ENCODE measurements at regions not wholly inside any gene's neighbourhood (a gene's known extent, or its start where the extent isn't known, plus 50 kb on each side); places are given as distances from the start of the nearest gene placed in this dataset.
"Not testable (repeated sequence)": the region's sequence is repeated elsewhere in the genome, so short reads cannot be mapped to it uniquely, and the experiment has no call there.

DNA sequence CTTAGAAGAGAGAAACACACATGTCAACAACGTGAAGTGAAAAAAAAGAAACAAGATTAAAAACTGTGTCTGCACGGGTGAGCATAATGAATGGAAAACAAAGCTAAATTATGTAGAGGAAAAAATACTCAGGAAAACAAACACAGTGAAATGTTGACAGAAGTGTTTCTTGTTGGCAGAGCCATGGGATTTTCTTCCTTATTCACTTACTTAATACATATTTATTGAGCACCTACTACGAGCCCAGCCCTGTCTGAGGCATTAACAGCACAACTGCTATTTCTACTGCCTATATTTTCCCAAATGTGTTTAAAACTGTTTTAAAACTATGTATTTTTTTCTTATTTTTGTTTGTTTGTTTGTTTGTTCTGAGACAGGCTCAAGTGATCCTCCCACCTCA is 69.9 kb downstream of the DIO3 start:
- Mint-ChIP-seq H3K9me3 (ENCODE audit: unreplicated experiment) (no peaks in the 10 kb centered on the region), H3K4me3 (ENCODE audit: unreplicated experiment) (no peak overlapping the region), H3K27me3 (ENCODE audit: low read depth, unreplicated experiment) (peaks cover 39% of the 10 kb centered on the region), H3K36me3 (ENCODE audit: low read depth, unreplicated experiment) (no peaks in the 10 kb centered on the region), H3K27ac (ENCODE audit: unreplicated experiment) (no peak overlapping the region), H3K4me1 (ENCODE audit: low read depth, unreplicated experiment) (no peaks in the 10 kb centered on the region)
- TF ChIP-seq EZH2 (IDR thresholded peaks at IDR 0.05; ENCODE audit: insufficient read depth, low read length), result no peak
- no peak for TF ChIP-seq CTCF (IDR thresholded peaks at IDR 0.05; ENCODE audit: insufficient read depth, low read depth, low read length)
- Histone ChIP-seq H3K4me3 (ENCODE audit: insufficient read depth, low read depth, low read length) (no peak overlapping the region), H3K27ac (ENCODE audit: low read depth, low read length) (no peak overlapping the region), H3K27me3 (ENCODE audit: insufficient read depth, low read length) (peaks cover 4% of the 10 kb centered on the region), H3K36me3 (ENCODE audit: insufficient read depth, low read length) (no peaks in the 10 kb centered on the region), H3K4me2 (ENCODE audit: low read length) (no peak overlapping the region), H3K9ac (ENCODE audit: low read length) (no peak overlapping the region), H3K79me2 (ENCODE audit: insufficient read depth, low read length) (no peaks in the 10 kb centered on the region), H2AFZ (ENCODE audit: low read depth, low read length) (no peak overlapping the region), H4K20me1 (ENCODE audit: insufficient read depth, low read length) (no peaks in the 10 kb centered on the region), H3K9me3 (ENCODE audit: insufficient read depth, low read depth, low read length) (no peaks in the 10 kb centered on the region), H3K4me1 (ENCODE audit: insufficient read depth, low read length) (no peaks in the 10 kb centered on the region)
- FAIRE-seq (no peak), DNase-seq (ENCODE audit: low read depth) (no peak)

- peaks cover 37% of the 10 kb centered on the region for H3K27me3 Mint-ChIP-seq (ENCODE audit: low read depth, unreplicated experiment)
- not testable (repeated sequence) for H2AFZ ChIP-seq (ENCODE audit: low read depth, low read length); H3K36me3 Mint-ChIP-seq (ENCODE audit: low read depth, unreplicated experiment); H3K27ac ChIP-seq (ENCODE audit: low read depth, low read length); H3K4me1 Mint-ChIP-seq (ENCODE audit: low read depth, unreplicated experiment); H3K79me2 ChIP-seq (ENCODE audit: insufficient read depth, low read length); H3K9me3 ChIP-seq (ENCODE audit: insufficient read depth, low read depth, low read length); H3K4me3 Mint-ChIP-seq (ENCODE audit: unreplicated experiment); FAIRE-seq; DNase-seq (ENCODE audit: low read depth); H4K20me1 ChIP-seq (ENCODE audit: insufficient read depth, low read length); H3K36me3 ChIP-seq (ENCODE audit: insufficient read depth, low read length); H3K27ac Mint-ChIP-seq (ENCODE audit: unreplicated experiment); H3K4me2 ChIP-seq (ENCODE audit: low read length); H3K9me3 Mint-ChIP-seq (ENCODE audit: unreplicated experiment); H3K9ac ChIP-seq (ENCODE audit: low read length); H3K27me3 ChIP-seq (ENCODE audit: insufficient read depth, low read length); H3K4me1 ChIP-seq (ENCODE audit: insufficient read depth, low read length); H3K4me3 ChIP-seq (ENCODE audit: insufficient read depth, low read depth, low read length)
Measured at GRCh38 chr14:101631970-101632369, 70.7 kb downstream of the DIO3 start.

GRCh38 chr14:101632520-101632919 is 71.2 kb downstream of the DIO3 start:
- H3K27me3 ChIP-seq (ENCODE audit: insufficient read depth, low read length), result peaks cover 3% of the 10 kb centered on the region
- no peak for DNase-seq (ENCODE audit: low read depth)
- no peak overlapping the region for H3K4me3 Mint-ChIP-seq (ENCODE audit: unreplicated experiment)
- H3K9ac ChIP-seq (ENCODE audit: low read length), result no peak overlapping the region
- peaks cover 37% of the 10 kb centered on the region for H3K27me3 Mint-ChIP-seq (ENCODE audit: low read depth, unreplicated experiment)
- no peaks in the 10 kb centered on the region for H4K20me1 ChIP-seq (ENCODE audit: insufficient read depth, low read length)
- no peaks in the 10 kb centered on the region for H3K36me3 Mint-ChIP-seq (ENCODE audit: low read depth, unreplicated experiment)
- H3K9me3 Mint-ChIP-seq (ENCODE audit: unreplicated experiment), result no peaks in the 10 kb centered on the region
- no peaks in the 10 kb centered on the region for H3K9me3 ChIP-seq (ENCODE audit: insufficient read depth, low read depth, low read length)
- no peak overlapping the region for H3K4me3 ChIP-seq (ENCODE audit: insufficient read depth, low read depth, low read length)
- no peaks in the 10 kb centered on the region for H3K4me1 ChIP-seq (ENCODE audit: insufficient read depth, low read length)
- no peak for FAIRE-seq
- no peak overlapping the region for H3K27ac ChIP-seq (ENCODE audit: low read depth, low read length)
- H3K27ac Mint-ChIP-seq (ENCODE audit: unreplicated experiment), result no peak overlapping the region
- no peak overlapping the region for H3K4me2 ChIP-seq (ENCODE audit: low read length)
- H2AFZ ChIP-seq (ENCODE audit: low read depth, low read length), result no peak overlapping the region
- no peaks in the 10 kb centered on the region for H3K79me2 ChIP-seq (ENCODE audit: insufficient read depth, low read length)
- no peak for TF ChIP-seq EZH2 (IDR thresholded peaks at IDR 0.05; ENCODE audit: insufficient read depth, low read length)
- TF ChIP-seq CTCF (IDR thresholded peaks at IDR 0.05; ENCODE audit: insufficient read depth, low read depth, low read length), result no peak
- H3K4me1 Mint-ChIP-seq (ENCODE audit: low read depth, unreplicated experiment), result peaks cover 2% of the 10 kb centered on the region
- no peaks in the 10 kb centered on the region for H3K36me3 ChIP-seq (ENCODE audit: insufficient read depth, low read length)

All from astrocyte (in vitro differentiated cells and primary cell).